ENCODE measurements at regions not wholly inside any gene's neighbourhood (a gene's known extent, or its start where the extent isn't known, plus 50 kb on each side); places are given as distances from the start of the nearest gene placed in this dataset.

- TF ChIP-seq, protein P1, sequence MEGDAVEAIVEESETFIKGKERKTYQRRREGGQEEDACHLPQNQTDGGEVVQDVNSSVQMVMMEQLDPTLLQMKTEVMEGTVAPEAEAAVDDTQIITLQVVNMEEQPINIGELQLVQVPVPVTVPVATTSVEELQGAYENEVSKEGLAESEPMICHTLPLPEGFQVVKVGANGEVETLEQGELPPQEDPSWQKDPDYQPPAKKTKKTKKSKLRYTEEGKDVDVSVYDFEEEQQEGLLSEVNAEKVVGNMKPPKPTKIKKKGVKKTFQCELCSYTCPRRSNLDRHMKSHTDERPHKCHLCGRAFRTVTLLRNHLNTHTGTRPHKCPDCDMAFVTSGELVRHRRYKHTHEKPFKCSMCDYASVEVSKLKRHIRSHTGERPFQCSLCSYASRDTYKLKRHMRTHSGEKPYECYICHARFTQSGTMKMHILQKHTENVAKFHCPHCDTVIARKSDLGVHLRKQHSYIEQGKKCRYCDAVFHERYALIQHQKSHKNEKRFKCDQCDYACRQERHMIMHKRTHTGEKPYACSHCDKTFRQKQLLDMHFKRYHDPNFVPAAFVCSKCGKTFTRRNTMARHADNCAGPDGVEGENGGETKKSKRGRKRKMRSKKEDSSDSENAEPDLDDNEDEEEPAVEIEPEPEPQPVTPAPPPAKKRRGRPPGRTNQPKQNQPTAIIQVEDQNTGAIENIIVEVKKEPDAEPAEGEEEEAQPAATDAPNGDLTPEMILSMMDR (IDR thresholded peaks at IDR 0.05; ENCODE audit: insufficient read depth, low read length), result no peak
- no peak for TF ChIP-seq POLR2AphosphoS5 (IDR thresholded peaks at IDR 0.05; ENCODE audit: low read depth)
- no peak for TF ChIP-seq GABPA (IDR thresholded peaks at IDR 0.05; ENCODE audit: low read depth)
- TF ChIP-seq, protein P2, sequence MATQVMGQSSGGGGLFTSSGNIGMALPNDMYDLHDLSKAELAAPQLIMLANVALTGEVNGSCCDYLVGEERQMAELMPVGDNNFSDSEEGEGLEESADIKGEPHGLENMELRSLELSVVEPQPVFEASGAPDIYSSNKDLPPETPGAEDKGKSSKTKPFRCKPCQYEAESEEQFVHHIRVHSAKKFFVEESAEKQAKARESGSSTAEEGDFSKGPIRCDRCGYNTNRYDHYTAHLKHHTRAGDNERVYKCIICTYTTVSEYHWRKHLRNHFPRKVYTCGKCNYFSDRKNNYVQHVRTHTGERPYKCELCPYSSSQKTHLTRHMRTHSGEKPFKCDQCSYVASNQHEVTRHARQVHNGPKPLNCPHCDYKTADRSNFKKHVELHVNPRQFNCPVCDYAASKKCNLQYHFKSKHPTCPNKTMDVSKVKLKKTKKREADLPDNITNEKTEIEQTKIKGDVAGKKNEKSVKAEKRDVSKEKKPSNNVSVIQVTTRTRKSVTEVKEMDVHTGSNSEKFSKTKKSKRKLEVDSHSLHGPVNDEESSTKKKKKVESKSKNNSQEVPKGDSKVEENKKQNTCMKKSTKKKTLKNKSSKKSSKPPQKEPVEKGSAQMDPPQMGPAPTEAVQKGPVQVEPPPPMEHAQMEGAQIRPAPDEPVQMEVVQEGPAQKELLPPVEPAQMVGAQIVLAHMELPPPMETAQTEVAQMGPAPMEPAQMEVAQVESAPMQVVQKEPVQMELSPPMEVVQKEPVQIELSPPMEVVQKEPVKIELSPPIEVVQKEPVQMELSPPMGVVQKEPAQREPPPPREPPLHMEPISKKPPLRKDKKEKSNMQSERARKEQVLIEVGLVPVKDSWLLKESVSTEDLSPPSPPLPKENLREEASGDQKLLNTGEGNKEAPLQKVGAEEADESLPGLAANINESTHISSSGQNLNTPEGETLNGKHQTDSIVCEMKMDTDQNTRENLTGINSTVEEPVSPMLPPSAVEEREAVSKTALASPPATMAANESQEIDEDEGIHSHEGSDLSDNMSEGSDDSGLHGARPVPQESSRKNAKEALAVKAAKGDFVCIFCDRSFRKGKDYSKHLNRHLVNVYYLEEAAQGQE (IDR thresholded peaks at IDR 0.05; ENCODE audit: insufficient replicate concordance, low read depth), result no peak
- no peak for TF ChIP-seq SPI1 (IDR thresholded peaks at IDR 0.05; ENCODE audit: borderline replicate concordance, low read depth)
Observed at GRCh38 chr2:142200062-142200461, 69.2 kb upstream of the LRP1B start.

All from HL-60 (cell line).